Nephron progenitor cell (in vitro differentiated cells): ENCODE measurements at regions not wholly inside any gene's neighbourhood (a gene's known extent, or its start where the extent isn't known, plus 50 kb on each side); places are given as distances from the start of the nearest gene placed in this dataset.

Experiments used
- DNase-seq: peaks from one replicate; pipeline ENCODE4 v3.0.0; 2021
- H3K27ac Mint-ChIP-seq: 2 replicates; pipeline ENCODE4 v1.8.0; 2021; ENCODE audit warnings: mild to moderate bottlenecking, moderate library complexity, mixed read lengths
- H3K27me3 Mint-ChIP-seq: 2 replicates; pipeline ENCODE4 v1.8.0; 2021; ENCODE audit warnings: mild to moderate bottlenecking, low read depth, mixed read lengths; ENCODE audit not compliant: poor library complexity
- H3K36me3 Mint-ChIP-seq: 2 replicates; pipeline ENCODE4 v1.8.0; 2021; ENCODE audit warnings: low read depth, mixed read lengths
- H3K4me1 Mint-ChIP-seq: 2 replicates; pipeline ENCODE4 v1.8.0; 2021; ENCODE audit warnings: mixed read lengths
- H3K4me3 Mint-ChIP-seq: 2 replicates; pipeline ENCODE4 v1.8.0; 2021; ENCODE audit warnings: mild to moderate bottlenecking, moderate library complexity, mixed read lengths
- H3K9me3 Mint-ChIP-seq: 2 replicates; pipeline ENCODE4 v1.8.0; 2021; ENCODE audit warnings: mild to moderate bottlenecking, moderate library complexity, mixed read lengths
- TF ChIP-seq, protein P1 (sequence below): fragments of 200-600 bp; sonication (generic); IDR thresholded peaks from 2 replicates; pipeline ENCODE4 v1.5.0; 2021; ENCODE audit warnings: antibody characterized with exemption

DNA sequence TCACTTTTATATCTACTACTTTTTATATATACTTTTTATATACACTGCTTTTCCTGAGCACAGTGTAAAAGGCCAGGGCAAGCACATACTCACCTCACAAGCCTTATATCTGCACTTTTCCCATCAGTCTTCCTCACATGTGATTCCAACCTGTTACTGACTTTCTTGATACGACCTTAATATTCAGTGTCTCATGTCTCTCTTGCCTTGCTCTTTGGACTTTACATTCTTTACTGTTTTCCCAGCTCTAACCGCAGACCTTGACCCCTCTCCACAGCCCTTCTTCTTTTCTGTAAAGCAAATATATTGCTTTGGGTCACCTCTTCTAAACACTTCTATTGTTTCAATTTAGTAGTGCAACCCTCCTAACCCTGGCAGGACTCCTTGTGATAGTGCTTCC, 353.1 kb upstream of the ANO5 start:
- TF ChIP-seq, protein P1, sequence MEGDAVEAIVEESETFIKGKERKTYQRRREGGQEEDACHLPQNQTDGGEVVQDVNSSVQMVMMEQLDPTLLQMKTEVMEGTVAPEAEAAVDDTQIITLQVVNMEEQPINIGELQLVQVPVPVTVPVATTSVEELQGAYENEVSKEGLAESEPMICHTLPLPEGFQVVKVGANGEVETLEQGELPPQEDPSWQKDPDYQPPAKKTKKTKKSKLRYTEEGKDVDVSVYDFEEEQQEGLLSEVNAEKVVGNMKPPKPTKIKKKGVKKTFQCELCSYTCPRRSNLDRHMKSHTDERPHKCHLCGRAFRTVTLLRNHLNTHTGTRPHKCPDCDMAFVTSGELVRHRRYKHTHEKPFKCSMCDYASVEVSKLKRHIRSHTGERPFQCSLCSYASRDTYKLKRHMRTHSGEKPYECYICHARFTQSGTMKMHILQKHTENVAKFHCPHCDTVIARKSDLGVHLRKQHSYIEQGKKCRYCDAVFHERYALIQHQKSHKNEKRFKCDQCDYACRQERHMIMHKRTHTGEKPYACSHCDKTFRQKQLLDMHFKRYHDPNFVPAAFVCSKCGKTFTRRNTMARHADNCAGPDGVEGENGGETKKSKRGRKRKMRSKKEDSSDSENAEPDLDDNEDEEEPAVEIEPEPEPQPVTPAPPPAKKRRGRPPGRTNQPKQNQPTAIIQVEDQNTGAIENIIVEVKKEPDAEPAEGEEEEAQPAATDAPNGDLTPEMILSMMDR, result no peak
- Mint-ChIP-seq H3K9me3 (peaks cover 4% of the 10 kb centered on the region), H3K4me1 (no peaks in the 10 kb centered on the region), H3K27me3 (no peaks in the 10 kb centered on the region), H3K4me3 (no peak overlapping the region), H3K36me3 (no peaks in the 10 kb centered on the region), H3K27ac (peak overlapping the region; percentile 1)
- DNase-seq, result no peak

DNA sequence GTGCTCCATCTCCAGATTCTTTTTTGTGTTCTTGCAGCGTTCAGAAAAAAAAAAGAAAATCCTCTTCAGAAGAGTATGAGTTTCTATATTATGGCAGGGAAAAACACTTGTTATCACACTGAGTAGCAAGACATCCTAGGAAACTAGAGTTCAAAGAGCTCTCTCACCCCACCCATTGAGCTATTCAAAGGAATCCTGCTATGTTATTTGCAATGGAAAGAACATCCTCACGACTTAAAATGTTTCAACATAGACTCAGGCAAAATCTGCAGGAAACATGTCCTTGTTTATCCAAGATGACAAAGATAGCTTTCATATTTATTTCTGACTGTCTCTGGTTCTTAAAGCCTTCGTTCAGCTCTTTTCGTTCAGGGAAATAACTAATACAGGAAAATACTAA, 331.6 kb upstream of the ANO5 start:
- Mint-ChIP-seq H3K27ac (no peak overlapping the region), H3K4me1 (peaks cover 7% of the 10 kb centered on the region), H3K27me3 (no peaks in the 10 kb centered on the region), H3K36me3 (no peaks in the 10 kb centered on the region), H3K4me3 (no peak overlapping the region), H3K9me3 (no peaks in the 10 kb centered on the region)
- DNase-seq, result no peak
- TF ChIP-seq, protein P1, result no peak

DNA sequence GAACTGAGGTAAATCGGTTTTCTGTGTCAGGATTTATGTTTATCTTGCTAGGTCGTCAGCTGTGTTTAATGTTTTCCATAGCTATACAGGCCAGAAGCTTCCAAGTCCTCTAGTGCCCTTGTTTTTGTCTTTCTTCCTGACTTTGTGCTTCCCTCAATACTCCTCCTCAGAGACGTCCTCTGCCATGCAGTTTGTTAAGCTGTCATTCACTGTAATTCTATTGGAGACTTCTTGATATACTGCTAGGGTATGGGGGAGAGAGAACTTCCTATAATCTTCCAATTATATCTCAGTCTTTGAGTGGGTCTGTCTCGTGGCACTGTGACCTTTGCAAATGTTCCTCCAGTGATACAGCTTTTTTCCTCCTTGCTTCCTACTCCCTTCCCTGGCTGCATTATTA, 327.3 kb upstream of the ANO5 start:
- DNase-seq, result no peak
- Mint-ChIP-seq H3K36me3 (no peaks in the 10 kb centered on the region), H3K4me1 (peaks cover 7% of the 10 kb centered on the region), H3K27me3 (no peaks in the 10 kb centered on the region), H3K9me3 (no peaks in the 10 kb centered on the region), H3K27ac (no peak overlapping the region), H3K4me3 (no peak overlapping the region)
- TF ChIP-seq, protein P1, result no peak

DNA sequence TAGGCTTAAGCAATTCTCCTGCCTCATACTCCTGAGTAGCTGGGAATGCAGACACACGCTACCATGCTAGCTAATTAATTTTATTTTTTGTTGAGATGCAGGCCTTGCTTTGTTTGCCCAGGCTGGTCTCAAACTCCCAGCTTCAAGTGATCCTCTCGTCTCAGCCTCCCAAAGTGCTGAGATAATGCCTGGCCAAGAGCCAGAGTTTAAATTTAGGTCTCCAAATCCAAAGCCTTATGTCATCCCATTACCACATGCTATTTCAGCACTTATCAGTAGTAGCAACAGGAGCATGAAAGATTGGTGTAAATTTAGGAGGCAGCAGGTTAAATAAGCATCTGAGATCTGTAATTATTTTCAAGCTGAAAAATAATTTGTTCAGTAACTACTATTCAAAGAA, 326.1 kb upstream of the ANO5 start:
- Mint-ChIP-seq H3K36me3 (no peaks in the 10 kb centered on the region), H3K27me3 (no peaks in the 10 kb centered on the region), H3K9me3 (no peaks in the 10 kb centered on the region), H3K27ac (no peak overlapping the region), H3K4me3 (no peak overlapping the region), H3K4me1 (peaks cover 7% of the 10 kb centered on the region)
- no peak for DNase-seq
- TF ChIP-seq, protein P1, result no peak

DNA sequence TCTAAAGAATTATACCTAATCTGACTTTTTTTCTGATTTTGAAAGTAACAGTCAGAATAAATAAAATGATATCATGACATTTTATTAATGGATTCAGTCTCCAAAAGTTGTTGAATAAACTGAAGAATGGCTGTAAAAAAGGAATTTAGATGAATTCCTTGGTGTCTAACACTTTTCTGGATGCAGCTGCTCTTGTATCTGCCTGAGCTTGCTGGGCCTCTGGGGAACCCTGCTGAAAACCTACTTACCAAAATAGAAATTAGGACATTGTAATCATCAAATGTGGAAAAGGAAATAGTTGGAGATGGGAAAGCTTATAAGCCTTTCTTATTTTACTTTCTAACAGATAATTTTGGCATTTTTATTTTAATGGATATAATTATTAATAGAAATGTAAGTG, 315.7 kb upstream of the ANO5 start:
- Mint-ChIP-seq H3K9me3 (no peaks in the 10 kb centered on the region), H3K27me3 (no peaks in the 10 kb centered on the region), H3K36me3 (no peaks in the 10 kb centered on the region), H3K4me3 (no peak overlapping the region), H3K4me1 (no peaks in the 10 kb centered on the region), H3K27ac (no peak overlapping the region)
- TF ChIP-seq, protein P1, result no peak
- DNase-seq, result no peak

DNA sequence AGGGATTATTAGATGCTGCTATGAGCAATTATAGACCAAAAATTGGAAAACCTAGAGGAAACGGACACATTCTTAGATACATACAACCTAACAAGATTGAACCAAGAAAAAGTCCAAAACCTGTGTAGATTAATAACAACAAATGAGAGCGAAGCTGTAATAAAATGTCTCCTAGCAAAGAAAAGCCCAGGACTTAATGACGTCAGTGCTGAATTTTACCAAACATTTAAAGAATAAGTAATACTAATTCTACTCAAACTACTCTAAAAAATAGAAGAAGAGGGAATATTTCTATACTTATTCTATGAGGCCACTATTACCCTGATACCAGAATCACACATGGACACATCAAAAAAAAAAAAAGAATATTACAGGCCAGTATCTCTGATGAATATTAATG, 309.5 kb upstream of the ANO5 start:
- no peak for DNase-seq
- TF ChIP-seq, protein P1, result no peak
- Mint-ChIP-seq H3K4me3 (no peak overlapping the region), H3K9me3 (peaks cover 6% of the 10 kb centered on the region), H3K4me1 (no peaks in the 10 kb centered on the region), H3K27me3 (no peaks in the 10 kb centered on the region), H3K36me3 (no peaks in the 10 kb centered on the region), H3K27ac (no peak overlapping the region)
